ENCODE measurements at regions not wholly inside any gene's neighbourhood (a gene's known extent, or its start where the extent isn't known, plus 50 kb on each side); places are given as distances from the start of the nearest gene placed in this dataset.
A peak's percentile ranks its signal among the peaks of the same experiment; 100 is the strongest.

- intact Hi-C loops (cut with DNase I): no loop called here
- ATAC-seq: no peak
- no peak for DNase-seq
These were observed 782.3 kb downstream of the GALR1 start for GRCh38 chr18:78031991-78032390.

DNA sequence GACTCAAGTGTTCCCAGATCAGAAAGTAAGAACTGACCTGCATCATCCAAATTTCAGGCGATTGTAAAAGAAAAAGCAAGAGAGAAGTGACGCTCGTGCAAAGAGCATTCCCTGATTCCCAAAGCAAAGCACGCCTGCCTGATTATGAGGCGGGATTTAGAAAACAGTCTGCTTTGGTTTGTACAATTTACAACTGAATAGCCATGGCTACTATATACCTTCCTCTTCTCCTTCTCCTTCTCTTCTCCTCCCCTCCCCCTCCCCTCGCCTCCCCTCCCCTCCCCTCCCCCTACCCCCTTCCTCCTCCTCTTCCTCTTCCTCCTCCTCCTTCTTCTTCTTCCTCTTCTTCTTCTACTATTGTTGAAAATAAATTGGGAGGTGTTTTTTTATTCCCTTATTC, 782.9 kb downstream of the GALR1 start:
- intact Hi-C loops (cut with DNase I): no loop called here
- no peak for ATAC-seq
- DNase-seq: no peak

DNA sequence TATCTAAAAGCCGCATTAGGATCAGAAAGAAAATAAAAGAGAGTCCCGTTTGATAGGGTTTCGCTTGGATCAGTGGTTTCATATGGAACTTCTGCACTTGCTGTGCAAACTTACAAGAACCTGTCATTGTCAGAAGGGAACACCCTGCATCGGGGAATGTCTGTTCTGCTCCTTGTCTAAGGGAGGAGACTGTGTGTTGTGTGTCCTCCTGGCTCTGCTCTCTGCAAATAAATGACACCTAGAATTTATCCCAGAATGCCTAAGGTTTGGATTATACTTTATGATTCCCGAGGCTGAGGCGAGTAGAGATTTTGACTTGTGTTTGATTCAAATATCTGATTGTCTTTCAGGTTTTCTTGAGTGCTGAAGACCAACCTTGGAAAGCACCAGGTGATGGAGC, 785.1 kb downstream of the GALR1 start:
- ATAC-seq: no peak
- DNase-seq: no peak
- intact Hi-C loops (cut with DNase I): no loop called here

DNA sequence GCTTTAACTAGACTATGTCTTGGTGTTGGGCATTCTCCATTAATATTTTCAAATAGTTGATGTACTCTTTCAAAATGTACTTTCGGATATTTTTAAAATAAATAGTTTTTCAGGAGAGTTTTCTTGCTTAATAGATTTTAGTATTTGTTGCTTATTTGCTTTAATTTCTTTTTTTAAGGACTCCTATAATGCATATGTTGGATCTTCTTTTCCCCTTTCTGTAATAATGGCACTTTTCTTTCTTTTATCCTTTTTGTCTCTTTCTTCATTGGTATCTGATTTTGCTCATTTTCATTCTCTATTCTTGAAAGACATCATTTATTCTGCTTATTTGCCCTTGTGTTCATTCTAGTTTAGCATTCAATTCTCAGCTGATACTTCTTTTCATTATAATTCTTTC, 791.6 kb downstream of the GALR1 start:
- no peak for DNase-seq
- intact Hi-C loops (cut with DNase I): no loop called here
- no peak for ATAC-seq

DNA sequence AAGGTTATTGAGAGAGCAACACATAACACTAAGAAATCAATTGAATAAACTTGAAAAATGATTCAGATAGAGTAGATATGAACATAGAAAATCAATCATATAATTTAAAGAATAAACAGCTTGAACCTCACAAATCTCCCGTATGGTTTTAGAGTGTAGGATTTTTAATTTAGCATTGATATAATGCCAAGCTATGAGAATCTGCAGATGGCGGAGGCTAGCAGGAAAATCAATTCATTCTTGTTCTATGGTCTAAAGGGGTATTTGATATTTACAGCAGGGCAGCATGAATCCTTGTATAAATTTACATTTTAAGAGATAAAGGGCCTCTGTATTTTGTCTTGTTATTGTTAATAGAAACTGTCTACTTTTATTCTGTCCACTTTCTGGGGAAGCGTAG, 797.0 kb downstream of the GALR1 start:
- ATAC-seq: no peak
- no peak for DNase-seq
- intact Hi-C loops (cut with DNase I): no loop called here

DNA sequence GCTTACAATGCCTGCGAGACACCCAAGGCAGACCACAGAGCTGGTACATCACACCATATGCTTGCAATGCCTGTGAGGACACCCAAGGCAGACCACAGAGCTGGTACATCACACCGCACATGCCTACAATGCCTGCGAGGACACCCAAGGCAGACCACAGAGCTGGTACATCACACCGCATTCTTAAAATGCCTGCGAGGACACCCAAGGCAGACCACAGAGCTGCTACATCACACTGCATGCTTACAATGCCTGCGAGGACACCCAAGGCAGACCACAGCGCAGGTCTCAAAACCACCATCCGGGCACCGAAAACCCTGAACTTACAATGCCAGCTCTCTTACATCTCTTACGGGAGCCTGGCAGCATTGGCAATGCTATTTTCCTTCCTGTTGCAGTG, 799.6 kb downstream of the GALR1 start:
- ATAC-seq (no peak), DNase-seq (no peak)
- intact Hi-C loops (cut with DNase I): no loop called here

DNA sequence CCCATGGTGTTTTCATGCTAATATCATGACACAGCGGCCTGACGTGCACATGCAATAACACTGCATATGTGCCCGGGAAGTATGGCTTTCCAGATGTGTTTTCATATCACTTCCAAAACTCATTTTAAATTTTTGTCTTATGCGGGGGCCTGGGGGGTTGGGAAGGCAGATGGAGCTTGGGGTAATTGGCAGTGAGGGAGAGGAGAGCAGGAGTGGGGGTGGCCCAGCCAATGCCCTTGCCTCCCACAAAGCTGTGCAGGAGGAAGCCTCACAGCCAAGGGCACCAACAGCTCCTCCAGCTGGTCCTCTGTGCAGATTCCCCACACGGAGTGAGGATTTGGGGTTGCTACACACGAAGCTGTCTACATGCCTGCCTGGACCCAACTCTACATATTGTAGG, 805.2 kb downstream of the GALR1 start:
- no peak for DNase-seq
- ATAC-seq: no peak
- intact Hi-C loops (cut with DNase I): no loop called here

- ATAC-seq: no peak
- DNase-seq: no peak
- intact Hi-C loops (cut with DNase I): no loop called here
These were observed 806.4 kb downstream of the GALR1 start for GRCh38 chr18:78056011-78056410.

- intact Hi-C loops (cut with DNase I): loop anchor here in 1 of 2 donors (10.0 kb wide), 1 partner anchor 915 kb away; no protein-coding TSS in a partner anchor
- DNase-seq (no peak), ATAC-seq (peak; percentile 52 to 80)
These were observed 820.4 kb downstream of the GALR1 start for GRCh38 chr18:78069784-78070664.

- intact Hi-C loops (cut with DNase I): loop anchor here in 1 of 2 donors (10.0 kb wide), 1 partner anchor 914 kb away; no protein-coding TSS in a partner anchor
- ATAC-seq: no peak
- no peak for DNase-seq
These were observed 821.6 kb downstream of the GALR1 start for GRCh38 chr18:78071166-78071710.

DNA sequence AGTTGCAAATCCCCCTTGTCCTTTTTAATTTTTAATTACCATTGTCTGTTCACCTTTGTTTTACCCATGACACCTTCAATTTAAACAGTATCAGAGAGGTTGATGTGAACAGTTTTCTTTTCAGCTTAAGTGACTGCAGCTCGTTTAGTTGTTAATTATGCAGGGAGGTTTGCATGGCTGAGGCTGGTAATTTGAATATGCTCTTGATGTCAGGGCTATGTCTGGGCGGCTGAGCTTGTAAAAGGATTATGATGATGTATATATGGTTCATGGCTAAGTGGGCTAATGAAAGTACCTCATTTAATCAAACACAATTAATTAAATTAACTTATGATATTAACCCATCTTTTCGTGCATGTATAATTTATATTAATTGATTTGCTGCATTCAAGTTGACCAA, 822.1 kb downstream of the GALR1 start:
- intact Hi-C loops (cut with DNase I): loop anchor here in 1 of 2 donors (10.0 kb wide), 1 partner anchor 913 kb away; no protein-coding TSS in a partner anchor
- no peak for ATAC-seq
- DNase-seq: no peak

GRCh38 chr18:78072375-78072774, 822.7 kb downstream of the GALR1 start:
- DNase-seq: no peak
- intact Hi-C loops (cut with DNase I): loop anchor here in 1 of 2 donors (10.0 kb wide), 1 partner anchor 912 kb away; no protein-coding TSS in a partner anchor
- ATAC-seq: no peak

- DNase-seq: no peak
- no peak for ATAC-seq
- intact Hi-C loops (cut with DNase I): loop anchor here in 1 of 2 donors (10.0 kb wide), 1 partner anchor 912 kb away; no protein-coding TSS in a partner anchor
These were observed 823.6 kb downstream of the GALR1 start for GRCh38 chr18:78073275-78073674.

DNA sequence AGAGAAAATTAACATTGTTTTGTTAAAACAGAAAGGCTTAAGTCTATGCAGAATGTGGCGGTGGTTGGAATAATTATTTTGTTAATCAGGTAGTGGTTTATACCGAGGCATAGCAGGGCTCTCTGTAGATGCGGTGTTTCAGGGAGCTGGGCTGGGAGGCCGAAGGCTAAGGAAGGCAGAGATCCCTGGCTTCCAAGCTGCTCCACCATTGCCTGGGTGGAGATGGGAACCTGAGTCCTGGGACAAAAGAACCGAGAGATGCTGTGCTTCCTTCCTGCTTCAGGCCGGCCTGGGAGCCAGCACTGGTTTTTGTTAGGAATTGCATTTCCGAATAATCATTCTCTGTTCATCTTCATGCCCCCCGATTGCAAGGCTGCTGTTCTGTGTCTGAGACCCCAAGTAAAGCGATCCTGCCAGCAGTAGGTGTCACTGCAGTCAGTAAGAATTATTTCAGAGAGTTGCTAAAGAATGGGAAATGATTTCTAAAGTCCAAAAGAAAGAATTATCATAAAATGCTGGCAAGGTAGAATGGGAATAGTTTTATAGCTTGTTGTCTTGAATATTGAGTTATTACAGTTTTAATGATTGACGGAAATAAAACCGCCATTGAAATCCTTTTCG, 824.9 kb downstream of the GALR1 start:
- intact Hi-C loops (cut with DNase I): loop anchor here in 1 of 2 donors (10.0 kb wide), 1 partner anchor 910 kb away; no protein-coding TSS in a partner anchor
- DNase-seq (no peak), ATAC-seq (no peak)

- DNase-seq (no peak), ATAC-seq (no peak)
- intact Hi-C loops (cut with DNase I): no loop called here
These were observed 830.4 kb downstream of the GALR1 start for GRCh38 chr18:78080081-78080480.

DNA sequence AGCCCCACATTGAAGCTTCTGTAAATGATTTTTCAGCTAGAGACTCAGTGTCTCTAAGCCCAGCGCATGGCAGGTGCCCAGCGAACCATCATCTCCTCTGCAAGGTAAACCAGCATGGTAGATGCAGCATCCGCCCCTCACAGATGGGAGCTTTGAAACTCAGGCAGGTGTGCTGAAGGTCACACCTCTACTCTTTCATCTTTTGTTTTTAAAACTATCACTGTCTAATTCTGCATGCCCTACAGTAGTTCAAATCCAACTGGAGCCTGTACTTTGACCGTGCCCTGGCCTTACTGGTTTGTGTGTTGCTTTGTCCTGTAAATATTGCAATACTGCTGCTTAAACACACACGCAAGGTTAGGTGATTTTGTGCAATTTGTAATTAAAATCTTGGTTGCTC, 831.1 kb downstream of the GALR1 start:
- DNase-seq (no peak), ATAC-seq (no peak)

DNA sequence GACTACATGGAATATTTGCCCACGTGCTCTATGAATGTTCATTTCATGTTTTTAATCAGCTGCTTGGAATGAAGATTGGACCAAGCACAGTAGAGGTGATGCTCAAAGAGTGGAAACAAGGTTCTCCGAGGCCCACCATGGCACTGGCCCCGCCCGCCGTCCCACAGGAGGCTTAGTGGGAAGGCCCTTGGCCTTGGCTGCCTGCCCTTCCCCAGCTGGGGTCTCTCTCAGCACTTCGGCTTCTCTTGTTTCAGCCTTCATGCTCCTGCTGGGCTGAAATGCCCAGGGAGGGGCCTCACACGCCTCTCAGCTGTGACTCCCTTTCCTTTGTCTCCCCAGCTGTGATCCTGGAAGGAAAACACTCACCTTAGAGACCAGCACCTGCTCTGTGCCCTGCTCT, 833.2 kb downstream of the GALR1 start:
- intact Hi-C loops (cut with DNase I): no loop called here
- ATAC-seq (no peak), DNase-seq (no peak)

More for the DNA sequence above, 831.1 kb downstream of the GALR1 start:
- intact Hi-C loops (cut with DNase I): no loop called here

DNA sequence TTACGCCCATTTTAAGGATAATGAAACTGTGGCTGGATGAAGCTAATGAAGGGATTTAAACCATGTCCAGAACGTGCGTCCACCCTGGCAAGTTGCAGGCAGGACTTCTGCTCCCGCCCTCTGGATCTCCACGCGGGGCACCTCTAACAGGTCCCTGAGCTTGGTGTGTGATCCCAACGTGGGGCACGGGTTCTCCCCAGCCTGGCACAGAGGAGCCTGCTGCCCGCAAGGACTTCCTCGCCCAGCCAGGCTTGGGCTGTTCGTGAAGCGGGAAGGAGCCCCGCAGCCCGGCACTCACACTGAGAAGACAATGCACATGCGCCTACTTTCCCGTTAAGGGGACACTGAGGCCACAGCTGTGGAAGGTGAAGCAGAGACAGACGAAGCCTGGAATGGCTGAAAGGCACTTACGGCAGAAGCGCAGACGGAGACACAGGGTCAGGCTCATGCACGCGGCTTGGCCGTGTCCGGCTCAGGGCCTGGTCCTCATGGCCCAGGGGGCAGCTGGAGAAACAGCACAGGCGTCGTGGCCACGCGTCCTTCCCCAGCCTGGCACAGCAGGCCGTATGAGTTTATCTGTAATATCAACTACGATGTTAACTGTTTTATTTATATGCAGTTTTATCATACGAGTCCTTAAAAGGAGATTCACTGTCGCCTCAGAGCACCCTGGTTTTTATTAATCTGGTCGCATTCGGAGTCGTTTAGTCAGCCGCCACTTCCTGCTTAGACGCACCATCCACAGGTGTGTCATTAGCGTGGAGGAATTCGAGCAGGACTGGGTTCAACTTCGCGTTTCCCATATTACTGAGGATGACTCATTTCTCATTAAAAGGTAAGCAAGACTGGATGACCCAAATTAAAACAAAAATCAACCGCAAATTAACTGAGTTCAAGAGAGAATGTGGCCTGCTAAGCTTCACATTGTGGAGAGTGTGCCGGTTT, 835.9 kb downstream of the GALR1 start:
- DNase-seq (no peak), ATAC-seq (no peak)
- intact Hi-C loops (cut with DNase I): no loop called here

DNA sequence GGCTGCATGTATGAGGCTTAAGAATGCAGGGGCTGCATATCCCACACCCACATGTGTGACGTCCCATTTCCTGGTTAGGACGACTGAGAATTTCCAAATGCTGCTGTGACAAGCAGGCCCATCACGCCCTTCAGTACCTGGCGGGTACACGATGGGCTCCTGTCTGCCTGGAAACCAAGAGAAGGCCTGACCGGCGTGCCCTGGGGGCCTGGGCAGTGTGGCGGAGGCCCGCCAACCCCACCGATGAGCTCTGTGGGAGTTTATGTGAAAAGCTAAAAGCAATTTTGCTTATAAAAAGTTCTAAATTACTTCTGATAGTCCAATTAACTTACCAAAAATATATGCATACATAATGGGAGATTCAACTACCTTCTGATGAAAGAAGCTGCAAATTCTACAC, 837.3 kb downstream of the GALR1 start:
- DNase-seq: no peak
- intact Hi-C loops (cut with DNase I): no loop called here
- no peak for ATAC-seq
